Brain microvascular endothelial cell (primary cell): ENCODE measurements at regions not wholly inside any gene's neighbourhood (a gene's known extent, or its start where the extent isn't known, plus 50 kb on each side); places are given as distances from the start of the nearest gene placed in this dataset.

ENCODE experiments used
- DNase-seq: peaks from one replicate; pipeline ENCODE4 v3.0.0-alpha.2; 2020
- H3K27ac ChIP-seq: fragments of 250-450 bp; sonication (Bioruptor Pico); 2 replicates; pipeline ENCODE4 v1.5.1; 2020; ENCODE audit warnings: mild to moderate bottlenecking, moderate library complexity
- H3K27me3 ChIP-seq: fragments of 250-450 bp; sonication (Bioruptor Pico); replicated peaks from 2 replicates; pipeline ENCODE4 v1.5.1; 2020; ENCODE audit warnings: mild to moderate bottlenecking
- H3K36me3 ChIP-seq: fragments of 250-450 bp; sonication (Bioruptor Pico); replicated peaks from 2 replicates; pipeline ENCODE4 v1.5.1; 2020; ENCODE audit warnings: mild to moderate bottlenecking
- H3K4me3 ChIP-seq: 2 replicates; pipeline ENCODE4 v1.5.1; 2011; ENCODE audit warnings: low read depth, mild to moderate bottlenecking, control low read depth, low read length, moderate library complexity
- CTCF ChIP-seq: IDR thresholded peaks from 2 replicates; pipeline ENCODE4 v1.5.1; 2011; ENCODE audit warnings: low read depth, mild to moderate bottlenecking, moderate library complexity, low read length, control low read depth, inconsistent platforms; ENCODE audit errors: missing control alignments
- in situ Hi-C: cut with HindIII; loops from 2 replicates; pipeline ENCODE4 v1.10.0; 2017; ENCODE audit warnings: low sequenced_read_pairs, low pct_ligation_motif_present

DNA sequence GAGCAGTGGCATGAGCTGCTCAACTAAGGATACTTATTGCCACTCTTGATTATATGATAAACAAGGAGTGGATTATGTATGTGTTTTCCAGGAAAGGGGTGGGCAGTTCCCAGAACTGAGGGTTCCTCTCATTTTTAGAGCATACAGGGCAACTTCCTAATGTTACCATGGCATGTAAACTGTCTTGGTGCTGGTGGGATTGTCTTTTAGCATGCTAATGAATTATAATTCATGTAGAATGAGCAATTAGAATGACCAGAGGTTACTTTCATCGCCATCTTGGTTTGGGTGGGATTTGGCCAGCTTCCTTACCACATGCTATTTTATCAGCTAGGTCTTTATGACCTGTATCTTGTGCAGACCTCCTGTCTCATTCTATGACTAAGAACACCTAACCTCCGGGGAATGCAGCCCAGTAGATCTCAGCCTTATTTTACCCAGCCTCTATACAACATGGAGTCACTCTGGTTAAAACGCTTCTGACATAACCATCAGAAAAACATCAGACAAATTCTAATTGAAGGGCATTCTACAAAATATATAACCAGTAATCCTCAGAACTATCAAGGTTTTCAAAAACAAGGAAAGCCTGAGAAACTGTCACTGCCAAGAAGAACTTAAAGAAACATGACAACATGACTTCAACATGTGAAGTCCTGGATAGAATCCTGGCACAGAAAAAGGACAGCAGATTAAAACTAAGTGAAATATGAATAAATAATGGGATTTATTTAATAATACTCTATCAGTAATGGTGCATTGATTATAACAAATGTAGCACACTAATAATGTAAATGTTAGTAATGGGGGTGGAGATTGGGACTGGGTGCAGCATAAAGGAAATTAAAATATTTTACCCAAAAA, 365.0 kb downstream of the SEMA3D start:
- DNase-seq: no peak
- no peaks in the 10 kb centered on the region for H3K27me3 ChIP-seq
- no peak overlapping the region for H3K27ac ChIP-seq
- in situ Hi-C loops: no loop called here
- no peak for TF ChIP-seq CTCF
- H3K4me3 ChIP-seq: no peak overlapping the region
- H3K36me3 ChIP-seq: no peaks in the 10 kb centered on the region

DNA sequence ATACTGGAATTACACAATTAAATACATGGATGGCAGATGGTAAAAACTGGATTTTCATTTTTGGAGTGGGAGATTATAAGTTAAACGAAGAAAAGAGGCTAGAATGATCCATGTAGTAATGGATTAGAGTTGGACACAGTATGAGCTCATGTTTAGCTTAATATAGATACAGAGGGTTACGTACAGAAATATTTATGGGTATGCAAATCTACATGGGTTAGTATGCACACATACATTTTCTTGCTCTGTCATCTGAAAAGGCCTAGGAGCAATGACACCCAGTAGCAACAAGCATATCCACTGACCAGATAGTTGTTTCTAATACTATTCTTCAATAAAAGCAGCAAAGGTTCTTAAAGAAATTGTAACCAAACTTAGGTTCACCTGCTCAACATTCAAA, 366.4 kb downstream of the SEMA3D start:
- Histone ChIP-seq H3K36me3 (no peaks in the 10 kb centered on the region), H3K27me3 (no peaks in the 10 kb centered on the region), H3K4me3 (no peak overlapping the region), H3K27ac (no peak overlapping the region)
- in situ Hi-C loops: no loop called here
- no peak for DNase-seq
- TF ChIP-seq CTCF: no peak

- in situ Hi-C loops: no loop called here
- no peaks in the 10 kb centered on the region for H3K27me3 ChIP-seq
- H3K36me3 ChIP-seq: no peaks in the 10 kb centered on the region
- H3K4me3 ChIP-seq: no peak overlapping the region
- no peak for DNase-seq
- H3K27ac ChIP-seq: no peak overlapping the region
- no peak for TF ChIP-seq CTCF
These were observed 369.8 kb downstream of the SEMA3D start for GRCh38 chr7:84817016-84817415.

GRCh38 chr7:84813376-84813775, 373.5 kb downstream of the SEMA3D start:
- no peak for DNase-seq

GRCh38 chr7:84812021-84812420, 374.8 kb downstream of the SEMA3D start:
- TF ChIP-seq CTCF: no peak
- H3K27ac ChIP-seq: no peak overlapping the region
- H3K27me3 ChIP-seq: no peaks in the 10 kb centered on the region
- no peak overlapping the region for H3K4me3 ChIP-seq
- no peak for DNase-seq
- in situ Hi-C loops: no loop called here
- H3K36me3 ChIP-seq: no peaks in the 10 kb centered on the region

More at GRCh38 chr7:84813376-84813775, 373.5 kb downstream of the SEMA3D start:
- Histone ChIP-seq H3K27ac (no peak overlapping the region), H3K36me3 (no peaks in the 10 kb centered on the region), H3K4me3 (no peak overlapping the region), H3K27me3 (no peaks in the 10 kb centered on the region)
- TF ChIP-seq CTCF: no peak
- in situ Hi-C loops: no loop called here

DNA sequence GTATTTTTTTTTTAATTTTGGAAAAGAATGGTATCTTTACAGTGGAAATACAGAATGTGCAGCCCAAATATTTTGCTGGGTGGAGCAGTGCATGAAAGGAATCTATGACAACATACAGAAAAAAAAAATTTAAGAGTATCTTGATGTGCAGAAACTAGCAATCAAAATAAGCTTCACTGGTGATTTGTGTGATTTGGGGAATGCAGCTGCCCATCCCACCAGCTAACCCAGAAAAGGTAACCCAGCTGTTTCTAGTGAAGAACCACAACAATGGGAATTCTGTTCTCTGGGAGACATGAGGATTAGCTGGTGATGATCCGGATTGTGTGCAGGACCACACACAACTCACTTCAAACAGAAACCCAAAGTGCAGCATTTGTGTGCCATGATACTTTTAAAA, 375.5 kb downstream of the SEMA3D start:
- Histone ChIP-seq H3K27ac (no peak overlapping the region), H3K27me3 (no peaks in the 10 kb centered on the region), H3K4me3 (no peak overlapping the region), H3K36me3 (no peaks in the 10 kb centered on the region)
- TF ChIP-seq CTCF: no peak
- in situ Hi-C loops: no loop called here
- DNase-seq: no peak
